ENCODE measurements at regions not wholly inside any gene's neighbourhood (a gene's known extent, or its start where the extent isn't known, plus 50 kb on each side); places are given as distances from the start of the nearest gene placed in this dataset.

DNA sequence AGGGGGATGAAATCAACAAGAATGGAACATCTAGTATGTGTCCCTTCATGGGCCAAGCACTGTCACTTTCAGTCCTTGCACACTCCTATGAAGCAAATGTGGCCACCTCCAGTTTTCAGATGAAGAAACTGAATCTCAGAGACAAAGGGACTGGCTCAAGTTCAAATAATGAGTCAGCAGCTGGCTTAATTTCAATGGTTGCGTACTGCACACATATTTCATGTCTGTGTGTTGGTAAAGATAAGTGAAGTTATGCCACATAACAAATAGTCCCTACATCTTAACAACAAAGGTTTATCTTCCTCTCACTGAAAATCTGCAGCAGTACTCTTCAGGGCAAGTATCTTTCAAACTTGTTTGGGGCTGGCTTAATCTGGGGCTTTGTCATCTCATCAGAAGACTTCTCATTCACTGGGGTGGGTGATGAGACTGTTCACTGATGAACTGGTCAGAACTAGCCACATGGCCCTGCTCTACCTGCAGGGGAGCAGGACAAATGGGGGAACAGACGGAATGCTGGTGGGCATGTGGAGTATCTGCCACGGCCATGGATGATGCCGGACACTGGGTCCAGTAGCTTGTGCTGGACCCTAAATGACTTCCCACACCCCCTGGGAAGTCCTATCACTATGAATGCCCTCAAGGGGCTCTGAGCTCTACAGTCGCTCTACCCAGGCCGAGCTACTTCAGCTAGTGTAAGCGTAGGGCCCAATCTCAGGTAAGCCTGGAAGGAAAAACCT, 263.2 kb downstream of the CYP26B1 start:
- TF ChIP-seq, protein P1, sequence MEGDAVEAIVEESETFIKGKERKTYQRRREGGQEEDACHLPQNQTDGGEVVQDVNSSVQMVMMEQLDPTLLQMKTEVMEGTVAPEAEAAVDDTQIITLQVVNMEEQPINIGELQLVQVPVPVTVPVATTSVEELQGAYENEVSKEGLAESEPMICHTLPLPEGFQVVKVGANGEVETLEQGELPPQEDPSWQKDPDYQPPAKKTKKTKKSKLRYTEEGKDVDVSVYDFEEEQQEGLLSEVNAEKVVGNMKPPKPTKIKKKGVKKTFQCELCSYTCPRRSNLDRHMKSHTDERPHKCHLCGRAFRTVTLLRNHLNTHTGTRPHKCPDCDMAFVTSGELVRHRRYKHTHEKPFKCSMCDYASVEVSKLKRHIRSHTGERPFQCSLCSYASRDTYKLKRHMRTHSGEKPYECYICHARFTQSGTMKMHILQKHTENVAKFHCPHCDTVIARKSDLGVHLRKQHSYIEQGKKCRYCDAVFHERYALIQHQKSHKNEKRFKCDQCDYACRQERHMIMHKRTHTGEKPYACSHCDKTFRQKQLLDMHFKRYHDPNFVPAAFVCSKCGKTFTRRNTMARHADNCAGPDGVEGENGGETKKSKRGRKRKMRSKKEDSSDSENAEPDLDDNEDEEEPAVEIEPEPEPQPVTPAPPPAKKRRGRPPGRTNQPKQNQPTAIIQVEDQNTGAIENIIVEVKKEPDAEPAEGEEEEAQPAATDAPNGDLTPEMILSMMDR (IDR thresholded peaks at IDR 0.05; ENCODE audit: low read length): no peak
- TF ChIP-seq EZH2 (optimal IDR thresholded peaks at IDR 0.05; ENCODE audit: low read depth, low read length) (no peak), EZH2phosphoT487 (IDR thresholded peaks at IDR 0.05; ENCODE audit: low read length) (no peak)

Measured in MM.1S (cell line).